Right hindlimb (tissue), 1 donor: ENCODE measurements at regions not wholly inside any gene's neighbourhood (a gene's known extent, or its start where the extent isn't known, plus 50 kb on each side); places are given as distances from the start of the nearest gene placed in this dataset.

Experiments used
- DNase-seq: peaks from one replicate; pipeline ENCODE4 v3.0.0-alpha.2; 2018

GRCh38 chr20:37455659-37456058, 65.4 kb upstream of the NNAT start:
- no peak for DNase-seq

GRCh38 chr20:37456948-37457347, 64.1 kb upstream of the NNAT start:
- no peak for DNase-seq

GRCh38 chr20:37457921-37458320, 63.1 kb upstream of the NNAT start:
- DNase-seq, result peak; percentile 50

GRCh38 chr20:37458761-37459160, 62.3 kb upstream of the NNAT start:
- no peak for DNase-seq

- no peak for DNase-seq
Measured at GRCh38 chr20:37461405-37461804, 59.6 kb upstream of the NNAT start.

- peak; percentile 81 for DNase-seq
Measured at GRCh38 chr20:37463726-37464494, 57.1 kb upstream of the NNAT start.

- peak; percentile 51 for DNase-seq
Measured at GRCh38 chr20:37464611-37465010, 56.4 kb upstream of the NNAT start.
